ENCODE measurements at regions not wholly inside any gene's neighbourhood (a gene's known extent, or its start where the extent isn't known, plus 50 kb on each side); places are given as distances from the start of the nearest gene placed in this dataset.
"Not testable (repeated sequence)": the region's sequence is repeated elsewhere in the genome, so short reads cannot be mapped to it uniquely, and the experiment has no call there.

DNA sequence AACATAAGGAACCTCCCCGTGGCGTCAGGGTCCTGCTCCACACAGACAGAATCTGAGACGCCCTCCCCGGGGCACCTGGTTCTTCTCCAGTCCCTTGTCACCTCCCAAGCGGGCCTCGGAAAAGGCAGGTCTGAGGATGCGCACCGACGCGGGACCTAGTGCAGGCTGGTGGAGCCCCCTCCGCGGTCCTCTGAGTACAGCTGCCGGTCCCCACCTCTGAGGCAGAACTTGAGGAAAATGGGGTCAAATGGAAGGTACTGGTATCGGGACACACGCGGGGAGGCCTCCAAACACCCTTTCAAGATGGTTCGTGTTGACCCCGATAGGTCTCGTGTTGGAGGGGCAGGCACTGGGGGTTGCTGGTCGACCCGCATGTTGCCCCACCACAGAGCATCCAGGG is 1725.3 kb downstream of the SPATA31A7 start:
- not testable (repeated sequence) for TF ChIP-seq POLR2A (IDR thresholded peaks at IDR 0.05)
- TF ChIP-seq, protein P1, sequence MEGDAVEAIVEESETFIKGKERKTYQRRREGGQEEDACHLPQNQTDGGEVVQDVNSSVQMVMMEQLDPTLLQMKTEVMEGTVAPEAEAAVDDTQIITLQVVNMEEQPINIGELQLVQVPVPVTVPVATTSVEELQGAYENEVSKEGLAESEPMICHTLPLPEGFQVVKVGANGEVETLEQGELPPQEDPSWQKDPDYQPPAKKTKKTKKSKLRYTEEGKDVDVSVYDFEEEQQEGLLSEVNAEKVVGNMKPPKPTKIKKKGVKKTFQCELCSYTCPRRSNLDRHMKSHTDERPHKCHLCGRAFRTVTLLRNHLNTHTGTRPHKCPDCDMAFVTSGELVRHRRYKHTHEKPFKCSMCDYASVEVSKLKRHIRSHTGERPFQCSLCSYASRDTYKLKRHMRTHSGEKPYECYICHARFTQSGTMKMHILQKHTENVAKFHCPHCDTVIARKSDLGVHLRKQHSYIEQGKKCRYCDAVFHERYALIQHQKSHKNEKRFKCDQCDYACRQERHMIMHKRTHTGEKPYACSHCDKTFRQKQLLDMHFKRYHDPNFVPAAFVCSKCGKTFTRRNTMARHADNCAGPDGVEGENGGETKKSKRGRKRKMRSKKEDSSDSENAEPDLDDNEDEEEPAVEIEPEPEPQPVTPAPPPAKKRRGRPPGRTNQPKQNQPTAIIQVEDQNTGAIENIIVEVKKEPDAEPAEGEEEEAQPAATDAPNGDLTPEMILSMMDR (IDR thresholded peaks at IDR 0.05) = not testable (repeated sequence)

Data from upper lobe of left lung (tissue), 4 donors.